K562 (cell line): ENCODE measurements at regions not wholly inside any gene's neighbourhood (a gene's known extent, or its start where the extent isn't known, plus 50 kb on each side); places are given as distances from the start of the nearest gene placed in this dataset.

ENCODE experiments used
- ATAC-seq: fragments of 200-7000 bp; cut with Tn5 transposase; 3 replicates; pipeline ENCODE4 v1.9.1; 2020; ENCODE audit warnings: moderate library complexity
- BruUV-seq: library from RNA; stranded (reverse); fragments of 400-500 nt; replicated peaks from 2 replicates; lab custom pipeline; 2021; lab: Mats Ljungman, UMichigan
- CTCF ChIA-PET: fragments of 300-600 bp; formaldehyde crosslinking; extraction: SDS; loops from one replicate; lab custom pipeline; 2021; ENCODE audit warnings: low intra/inter-chr PET ratio; lab: Yijun Ruan, JAX
- POLR2A ChIA-PET: fragments of 300-600, 350-650 bp; sonication (Branson Sonifier 250); formaldehyde crosslinking; extraction: SDS; loops from one replicate; lab custom pipeline; 2021; ENCODE audit warnings: antibody characterized with exemption, inconsistent platforms; lab: Yijun Ruan, JAX
- DNase-seq, 4 experiments: peaks; one replicate each; pipeline versions ENCODE4 v3.0.0 to v3.0.0-alpha.2; 2011 to 2018; ENCODE audit warnings: low spot score in 3 of 4, mixed read lengths in 3 of 4; ENCODE audit errors: extremely low read depth in 1 of 4
- FAIRE-seq: peaks from 2 replicates; lab custom pipeline; 2011; peaks lifted over from hg19 to GRCh38; lab: Jason Lieb, UNC
- H2AFZ ChIP-seq: 2 replicates; pipeline ENCODE4 v1.6.0; 2011; ENCODE audit warnings: low read depth, low read length, control low read depth, inconsistent platforms
- H3K27ac ChIP-seq: fragments of 200-600 bp; 3 replicates; pipeline ENCODE4 v1.8.0; 2011; ENCODE audit warnings: low read depth, mild to moderate bottlenecking, control low read depth, inconsistent platforms, low read length, moderate library complexity, mixed read lengths; ENCODE audit errors: extremely low read depth
- H3K27me3 ChIP-seq, 2 experiments: fragments of 300-600 bp in 1 of 2; 2 replicates in 1 of 2; 3 replicates in 1 of 2; pipeline versions ENCODE4 v1.6.0 to v1.8.0; 2011; ENCODE audit warnings: inconsistent platforms in 2 of 2, low read length in 2 of 2, mild to moderate bottlenecking in 1 of 2, mixed read lengths in 1 of 2, moderate library complexity in 1 of 2; ENCODE audit not compliant: control insufficient read depth in 2 of 2, insufficient read depth in 2 of 2
- H3K36me3 ChIP-seq: fragments of 300-600 bp; 3 replicates; pipeline ENCODE4 v1.8.0; 2011; ENCODE audit warnings: mild to moderate bottlenecking, low read length, inconsistent platforms; ENCODE audit not compliant: control insufficient read depth, insufficient read depth
- H3K4me1 ChIP-seq, 2 experiments: fragments of 200-600 bp in 1 of 2; replicated peaks in 1 of 2; 2 replicates in 1 of 2; 3 replicates in 1 of 2; pipeline versions ENCODE4 v1.5.1 to v1.8.0; 2011; ENCODE audit warnings: inconsistent platforms in 2 of 2, low read length in 2 of 2, mild to moderate bottlenecking in 1 of 2, mixed read lengths in 1 of 2, moderate library complexity in 1 of 2; ENCODE audit not compliant: control insufficient read depth in 2 of 2, insufficient read depth in 2 of 2
- H3K4me2 ChIP-seq: 2 replicates; pipeline ENCODE4 v1.6.1; 2011; ENCODE audit warnings: low read length, control low read depth, inconsistent platforms, mixed read lengths; ENCODE audit not compliant: insufficient read depth
- H3K4me3 ChIP-seq: fragments of 200-600 bp; sonication (generic), shearing (Covaris generic); 2 replicates; pipeline ENCODE4 v1.5.1; 2016; ENCODE audit warnings: control low read depth, inconsistent platforms
- H3K79me2 ChIP-seq: fragments of 200-600 bp; 3 replicates; pipeline ENCODE4 v1.8.0; 2011; ENCODE audit warnings: low read length, inconsistent platforms; ENCODE audit not compliant: control insufficient read depth, insufficient read depth
- H3K9ac ChIP-seq, 2 experiments: 2 replicates each; pipeline versions ENCODE4 v1.6.0 to v1.6.1; 2011; ENCODE audit warnings: low read depth in 2 of 2, low read length in 2 of 2, control low read depth in 1 of 2, inconsistent platforms in 1 of 2, mild to moderate bottlenecking in 1 of 2, mixed read lengths in 1 of 2; ENCODE audit not compliant: insufficient read depth in 1 of 2
- H3K9me1 ChIP-seq: one replicate; pipeline ENCODE4 v1.6.0; 2011; ENCODE audit warnings: inconsistent platforms, mild to moderate bottlenecking, low read length, moderate library complexity; ENCODE audit not compliant: control insufficient read depth, insufficient read depth
- H3K9me3 ChIP-seq: replicated peaks from 2 replicates; pipeline ENCODE4 v1.5.1; 2011; ENCODE audit warnings: low read depth, low read length, inconsistent platforms; ENCODE audit not compliant: control insufficient read depth, insufficient read depth
- H4K20me1 ChIP-seq: replicated peaks from 2 replicates; pipeline ENCODE4 v1.6.1; 2011; ENCODE audit warnings: low read length, inconsistent platforms, mixed read lengths; ENCODE audit not compliant: control insufficient read depth, insufficient read depth
- NFRKB ChIP-seq: fragments of 450-650 bp; IDR thresholded peaks from 2 replicates; pipeline ENCODE4 v1.6.1; 2016; ENCODE audit warnings: low read depth
- NR2C1 ChIP-seq, 2 experiments: fragments of 450-650 bp; IDR thresholded peaks; 2 replicates each; pipeline ENCODE4 v1.6.1; 2017; ENCODE audit warnings: mild to moderate bottlenecking in 2 of 2, antibody characterized with exemption in 1 of 2, inconsistent platforms in 1 of 2, missing compliant biosample characterization in 1 of 2, missing genetic modification characterization in 1 of 2
- PTTG1 ChIP-seq: fragments of 450-650 bp; IDR thresholded peaks from 2 replicates; pipeline ENCODE4 v1.6.1; 2016; ENCODE audit warnings: low read depth, mild to moderate bottlenecking, missing genetic modification characterization, missing compliant biosample characterization
- ZNF41 ChIP-seq: fragments of 250-450 bp; sonication (Bioruptor Pico); conservative IDR thresholded peaks from 2 replicates; pipeline ENCODE4 v1.4.0; 2020; ENCODE audit warnings: mild to moderate bottlenecking
- WGBS: fragments of 100-300 bp; shearing (Covaris generic); methylation state at CpG from one replicate; pipeline ENCODE4 v1.1.6; 2016; ENCODE audit warnings: low coverage, mixed read lengths; ENCODE audit not compliant: insufficient coverage; ENCODE audit errors: missing lambda C conversion rate; 5-methylcytosine and 5-hydroxymethylcytosine counted together
- in situ Hi-C: fragments of 300-500 bp; cut with MboI; formaldehyde crosslinking; loops from 4 replicates; pipeline ENCODE4 v1.15.0; 2018; ENCODE audit warnings: inconsistent platforms, mixed read lengths
- intact Hi-C: fragments of 100-400 bp; cut with micrococcal nuclease; formaldehyde crosslinking; loops from 2 replicates; pipeline ENCODE4 v1.14.2; 2022

- no peak overlapping the region for H3K27ac ChIP-seq
- H3K9ac ChIP-seq: no peak overlapping the region
- ChIA-PET POLR2A (no interaction called here), CTCF (no interaction called here)
- no peaks in the 10 kb centered on the region for H3K9me3 ChIP-seq
- H3K79me2 ChIP-seq: no peaks in the 10 kb centered on the region
- no peaks in the 10 kb centered on the region for H3K27me3 ChIP-seq
- H4K20me1 ChIP-seq: no peaks in the 10 kb centered on the region
- no peaks in the 10 kb centered on the region for H3K4me1 ChIP-seq
- DNase-seq: no peak
- no peak overlapping the region for H3K4me3 ChIP-seq
- ATAC-seq: no peak
- no peak for FAIRE-seq
- intact Hi-C loops (no loop called here), in situ Hi-C loops (no loop called here)
- H3K36me3 ChIP-seq: no peaks in the 10 kb centered on the region
- no TSS peak for BruUV-seq
- no peaks in the 10 kb centered on the region for H3K9me1 ChIP-seq
- no peak overlapping the region for H3K4me2 ChIP-seq
- no peak overlapping the region for H2AFZ ChIP-seq
- TF ChIP-seq NR2C1 (IDR thresholded peaks at IDR 0.05) (no peak), NR2C1 (tag; IDR thresholded peaks at IDR 0.05) (no peak), NFRKB (no peak)
Measured at GRCh38 chr4:96189761-96190160, 349.9 kb downstream of the PDHA2 start.

- Histone ChIP-seq H3K4me2 (no peak overlapping the region), H3K9me3 (no peaks in the 10 kb centered on the region), H3K27me3 (no peaks in the 10 kb centered on the region), H3K9ac (no peak overlapping the region), H3K36me3 (no peaks in the 10 kb centered on the region), H3K4me1 (no peaks in the 10 kb centered on the region), H3K27ac (no peak overlapping the region), H3K4me3 (no peak overlapping the region), H3K79me2 (no peaks in the 10 kb centered on the region), H2AFZ (no peak overlapping the region), H4K20me1 (no peaks in the 10 kb centered on the region), H3K9me1 (no peaks in the 10 kb centered on the region)
- 7% methylated on average over 1 of the region's 1 CpG for WGBS
- POLR2A ChIA-PET: no interaction called here
- intact Hi-C loops: no loop called here
- TF ChIP-seq ZNF41 (CRISPR knock-in tag) (no peak), PTTG1 (no peak)
- BruUV-seq: no TSS peak
- CTCF ChIA-PET: no interaction called here
- no peak for ATAC-seq
- DNase-seq: no peak
- FAIRE-seq: no peak
- in situ Hi-C loops: no loop called here
Measured at GRCh38 chr4:96193061-96193460, 353.2 kb downstream of the PDHA2 start.
